NCI-H510A (cell line): ENCODE measurements at regions not wholly inside any gene's neighbourhood (a gene's known extent, or its start where the extent isn't known, plus 50 kb on each side); places are given as distances from the start of the nearest gene placed in this dataset.
"Not testable (repeated sequence)": the region's sequence is repeated elsewhere in the genome, so short reads cannot be mapped to it uniquely, and the experiment has no call there.

ENCODE experiments used
- DNase-seq: peaks from one replicate; lab custom pipeline; 2025; lab: John Stamatoyannopoulos, UW

DNA sequence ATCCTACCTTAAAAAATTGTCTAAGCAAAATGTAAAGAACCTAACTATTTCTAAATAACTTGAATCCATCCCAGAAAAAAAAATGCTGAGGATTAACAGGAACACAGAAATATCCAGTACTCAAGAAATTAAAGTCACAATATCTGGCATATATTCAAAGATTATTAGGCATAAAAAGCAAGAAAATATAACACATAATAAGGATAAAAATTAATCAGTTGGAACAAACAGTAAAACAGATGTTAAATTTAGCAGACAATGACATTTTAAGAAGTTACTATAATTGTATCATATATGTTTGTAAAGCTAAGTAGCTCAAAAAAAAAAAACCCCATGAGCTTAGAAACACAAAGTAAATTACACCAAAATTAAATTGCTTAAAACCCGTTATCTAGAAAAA lies 427.4 kb upstream of the GYPC start:
- no peak for DNase-seq

DNA sequence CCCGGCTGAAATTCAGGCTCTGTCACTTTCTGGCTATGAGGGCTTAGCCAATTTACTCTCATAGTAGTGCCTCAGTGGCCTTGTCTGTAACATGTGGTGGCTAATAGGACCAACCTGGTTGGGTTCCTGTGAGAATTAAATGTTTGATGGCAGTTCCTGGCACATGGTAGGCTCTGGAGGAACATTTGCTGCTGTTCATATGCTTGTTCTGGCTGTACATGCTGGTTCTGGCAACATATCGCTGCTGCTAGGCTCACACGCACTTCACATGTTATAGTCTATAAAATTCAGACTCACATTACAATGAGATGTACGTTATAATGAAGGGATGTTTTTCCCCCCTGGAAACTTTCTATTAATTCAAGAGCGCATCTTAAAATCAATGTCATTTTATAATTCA lies 417.7 kb upstream of the GYPC start:
- DNase-seq, result no peak

DNA sequence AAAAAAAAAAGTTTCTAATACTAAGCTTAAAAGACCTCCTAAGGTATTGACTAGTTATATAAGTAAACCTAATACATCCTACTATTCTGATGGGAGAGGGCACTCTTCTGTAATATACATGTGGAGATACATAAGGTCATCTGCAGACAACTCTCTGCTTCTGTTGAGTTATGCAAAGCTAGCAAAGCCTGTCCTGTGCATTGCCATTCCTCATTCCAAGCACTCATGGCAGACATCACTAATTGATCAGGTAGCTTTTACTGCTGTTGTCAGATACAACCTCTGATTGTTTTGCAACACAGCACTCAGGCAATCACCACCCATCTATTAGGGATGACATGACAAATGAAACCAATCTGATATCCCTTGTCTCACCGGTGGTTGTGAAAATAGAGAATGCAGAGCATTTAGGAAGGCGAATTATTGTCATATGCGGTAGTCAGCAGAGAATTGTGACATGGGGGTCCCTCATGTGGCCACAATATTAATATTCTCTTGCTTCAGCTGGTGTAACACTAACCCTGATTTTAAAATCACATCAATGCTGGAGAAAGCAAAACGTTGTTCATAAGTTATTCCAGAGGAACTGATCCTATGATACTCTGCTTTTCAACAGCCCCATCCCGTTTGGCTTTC lies 416.5 kb upstream of the GYPC start:
- DNase-seq, result no peak

DNA sequence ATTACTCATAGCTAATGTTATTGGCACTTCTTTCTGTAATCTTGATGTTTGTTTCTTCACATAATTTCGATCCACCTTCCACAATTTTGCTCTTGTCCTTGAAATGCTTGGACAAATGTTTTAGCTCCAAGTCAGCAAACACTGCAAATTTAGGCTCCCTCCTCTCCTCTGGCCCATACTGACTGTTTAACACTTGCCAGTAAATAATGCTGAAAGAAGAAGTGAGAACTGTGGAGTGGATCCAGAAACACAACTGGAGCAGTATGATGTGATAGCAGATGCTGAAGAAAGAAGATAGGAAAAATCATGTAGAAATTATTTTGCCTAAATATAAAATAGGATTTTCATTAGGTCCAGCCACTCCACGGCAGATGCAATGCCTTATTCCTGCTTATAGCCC lies 415.0 kb upstream of the GYPC start:
- no peak for DNase-seq

DNA sequence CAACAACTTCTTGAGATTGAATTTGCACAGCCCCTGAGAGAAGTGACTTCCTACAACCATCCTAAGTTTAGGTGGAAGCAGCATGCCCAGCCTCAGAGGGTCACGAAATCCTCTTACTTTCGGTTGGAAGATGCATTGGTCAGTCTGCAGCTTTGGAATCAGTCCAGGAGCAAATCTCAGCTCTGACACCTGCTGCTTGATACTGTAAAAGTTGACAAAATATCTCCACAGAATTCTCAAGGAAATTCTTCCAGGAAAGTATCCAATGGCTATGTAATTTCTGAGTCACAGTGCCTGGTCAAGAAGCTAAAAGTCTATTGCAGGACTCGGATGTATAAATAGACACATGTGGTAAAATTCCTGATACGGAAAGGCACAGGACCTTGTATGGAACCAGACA lies 414.5 kb upstream of the GYPC start:
- DNase-seq, result no peak

DNA sequence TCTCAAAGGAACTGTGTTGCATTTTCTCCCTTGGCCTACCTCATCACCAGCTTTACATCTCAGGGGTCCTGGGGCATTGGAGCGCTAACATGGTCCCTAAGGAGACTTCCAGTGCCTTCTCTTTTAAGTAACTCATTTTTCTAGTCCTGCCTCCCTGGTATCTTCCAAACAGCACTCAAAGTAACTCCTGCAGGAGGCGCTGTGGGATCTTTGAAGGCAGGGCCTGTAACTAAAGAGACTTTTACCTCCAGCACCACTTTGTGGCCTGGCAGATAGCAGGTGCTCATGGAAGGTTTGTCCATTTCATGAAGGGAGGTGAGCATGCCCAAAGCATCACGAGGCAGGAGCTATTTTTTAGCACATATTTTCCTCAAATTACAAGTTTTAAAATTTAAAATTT lies 411.0 kb upstream of the GYPC start:
- no peak for DNase-seq

DNA sequence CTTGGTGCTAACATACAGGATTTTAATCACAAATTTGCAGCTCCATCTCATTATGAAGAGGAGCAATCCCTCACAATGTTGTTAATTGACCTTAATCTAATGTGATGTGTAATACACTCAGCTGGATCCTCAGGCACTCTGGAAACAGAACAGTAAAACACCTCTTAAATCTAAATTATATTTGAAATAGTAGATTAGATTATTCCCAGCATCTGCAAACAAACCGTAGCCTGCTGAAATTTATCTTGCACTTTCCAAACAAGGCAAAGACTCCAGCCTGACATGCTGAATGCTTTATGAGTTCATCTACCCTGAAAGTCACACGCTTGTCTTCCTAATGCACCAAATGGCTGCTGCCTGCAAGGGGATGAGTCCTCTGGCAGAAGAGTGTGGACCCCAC lies 402.3 kb upstream of the GYPC start:
- DNase-seq, result no peak

DNA sequence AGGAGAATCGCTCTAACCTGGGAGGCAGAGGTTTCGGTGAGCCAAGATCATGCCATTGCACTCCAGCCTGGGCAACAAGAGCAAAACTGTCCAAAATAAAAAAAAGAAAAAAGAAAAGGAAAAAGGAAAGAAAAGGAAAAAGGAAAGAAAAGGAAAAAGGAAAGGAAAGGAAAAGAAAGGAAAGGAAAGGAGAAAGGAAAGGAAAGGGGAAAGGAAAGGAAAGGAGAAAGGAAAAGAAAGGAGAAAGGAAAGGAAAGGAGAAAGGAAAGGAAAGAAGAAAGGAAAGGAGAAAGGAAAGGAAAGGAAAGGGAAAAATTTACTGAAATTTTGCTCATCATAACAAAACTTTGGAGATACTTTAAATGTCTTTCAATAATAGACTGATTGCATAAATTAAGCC lies 391.3 kb upstream of the GYPC start:
- no peak for DNase-seq

DNA sequence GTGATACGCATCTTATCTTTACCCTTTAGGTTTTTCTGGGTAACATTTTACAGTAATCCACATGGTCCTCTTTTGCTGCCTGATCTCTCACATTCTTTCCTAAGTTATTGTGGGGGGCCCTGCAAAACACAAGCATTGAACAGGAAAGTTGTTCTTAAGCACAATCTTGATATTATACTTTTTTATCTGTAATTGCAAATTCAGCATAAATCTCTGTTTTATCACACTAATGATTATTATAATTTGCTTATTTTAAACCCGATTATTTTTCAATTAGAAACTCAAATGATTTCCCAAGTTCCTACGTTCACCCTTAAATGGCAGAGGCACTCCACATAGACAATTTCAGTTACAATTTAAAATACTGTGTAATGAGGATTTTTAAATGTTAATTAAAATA lies 386.0 kb upstream of the GYPC start:
- DNase-seq, result no peak

DNA sequence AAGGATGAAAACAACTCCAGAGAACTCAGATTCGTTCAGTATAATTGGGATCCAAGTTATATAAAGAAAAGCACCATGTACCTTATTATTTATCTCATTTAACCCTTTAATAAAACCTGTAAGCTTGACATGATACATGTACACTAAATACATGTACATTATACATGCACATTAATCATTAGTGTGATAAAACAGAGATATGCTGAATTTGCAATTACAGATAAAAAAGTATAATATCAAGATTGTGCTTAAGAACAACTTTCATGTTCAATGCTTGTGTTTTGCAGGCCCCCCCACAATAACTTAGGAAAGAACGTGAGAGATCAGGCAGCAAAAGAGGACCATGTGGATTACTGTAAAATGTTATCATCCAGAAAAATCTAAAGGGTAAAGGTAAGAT lies 385.4 kb upstream of the GYPC start:
- DNase-seq, result no peak

DNA sequence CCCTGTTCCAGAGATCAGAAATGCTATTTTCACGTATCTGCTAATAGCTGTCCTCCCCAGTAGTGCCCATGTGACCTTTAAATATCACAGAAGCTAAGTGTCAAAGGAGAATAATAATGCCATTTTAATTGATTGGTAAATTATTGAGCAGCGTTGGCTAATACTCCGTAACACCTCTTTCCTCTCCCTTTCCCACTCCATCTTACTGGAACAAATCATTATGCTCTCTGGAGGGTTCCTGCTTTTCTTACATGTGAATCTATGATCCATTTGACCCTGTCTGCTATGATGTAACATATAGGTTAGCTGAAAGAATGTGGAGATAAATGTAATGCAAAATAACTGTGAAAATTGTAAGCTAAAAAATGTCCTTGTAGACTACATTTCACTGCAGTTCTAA lies 383.6 kb upstream of the GYPC start:
- no peak for DNase-seq

DNA sequence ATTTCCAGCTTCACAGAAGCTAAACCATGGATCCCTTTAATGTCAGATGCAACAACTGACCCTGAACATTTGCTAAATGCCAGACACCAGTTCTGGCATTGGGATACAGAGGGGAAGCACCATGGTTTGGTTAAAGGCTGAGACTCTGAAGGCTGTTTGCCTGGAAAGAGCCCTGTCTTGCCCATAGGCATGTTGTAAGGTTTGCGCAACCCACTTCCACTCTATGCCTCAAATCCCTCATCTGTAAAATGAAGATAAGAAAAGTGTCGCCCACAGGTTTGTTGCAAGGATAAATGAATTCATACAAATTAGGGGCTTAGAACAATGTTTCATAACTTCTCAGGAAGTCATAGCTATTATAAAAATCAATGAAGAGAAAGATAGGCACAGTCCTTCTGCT lies 380.9 kb upstream of the GYPC start:
- no peak for DNase-seq

DNA sequence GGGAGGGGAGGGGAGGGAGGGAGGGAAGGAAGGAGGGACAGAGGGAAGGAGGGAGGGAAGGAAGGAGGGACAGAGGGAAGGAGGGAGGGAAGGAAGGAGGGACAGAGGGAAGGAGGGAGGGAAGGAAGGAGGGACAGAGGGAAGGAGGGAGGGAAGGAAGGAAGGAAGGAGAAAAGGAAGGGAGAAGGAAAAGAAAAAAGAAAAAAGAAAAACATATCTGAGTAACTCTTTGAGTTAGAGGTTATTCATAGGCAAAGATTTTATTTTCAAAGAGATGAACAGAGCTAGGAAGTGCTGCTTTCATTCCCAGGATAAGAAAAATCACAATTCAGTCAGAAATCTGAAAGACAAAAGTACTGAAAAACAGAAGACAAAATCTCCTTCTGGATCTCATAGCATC lies 379.7 kb upstream of the GYPC start:
- DNase-seq, result not testable (repeated sequence)

DNA sequence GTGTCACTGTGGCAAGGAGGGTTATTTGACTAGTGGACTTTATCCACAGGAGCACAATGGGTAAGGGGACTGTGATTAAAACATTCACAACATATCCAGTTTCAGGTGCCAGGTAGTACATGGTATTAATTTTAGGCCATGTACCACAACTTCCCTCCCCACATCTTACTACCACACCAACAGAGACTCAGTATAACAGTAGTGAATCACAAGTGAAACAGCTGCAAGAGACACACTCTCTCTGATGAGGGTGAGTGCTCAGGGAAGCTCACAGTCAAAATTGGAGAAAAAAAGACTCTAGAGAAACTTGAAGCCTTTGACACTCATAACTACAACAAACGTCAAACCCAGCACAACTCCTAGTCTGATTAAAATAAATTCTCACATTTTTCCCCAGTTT lies 367.6 kb upstream of the GYPC start:
- DNase-seq, result no peak

DNA sequence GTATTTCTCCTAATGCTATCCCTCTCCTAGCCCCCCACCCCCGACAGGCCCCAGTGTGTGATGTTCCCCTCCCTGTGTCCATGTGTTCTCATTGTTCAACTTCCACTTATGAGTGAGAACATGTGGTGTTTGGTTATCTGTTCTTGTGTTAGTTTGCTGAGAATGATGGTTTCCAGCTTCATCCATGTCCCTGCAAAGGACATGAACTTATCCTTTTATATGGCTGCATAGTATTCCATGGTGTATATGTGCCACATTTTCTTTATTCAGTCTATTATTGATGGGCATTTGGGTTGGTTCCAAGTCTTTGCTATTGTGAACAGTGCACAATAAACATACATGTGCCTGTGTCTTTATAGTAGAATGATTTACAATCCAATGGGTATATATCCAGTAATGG lies 362.0 kb upstream of the GYPC start:
- DNase-seq, result not testable (repeated sequence)

DNA sequence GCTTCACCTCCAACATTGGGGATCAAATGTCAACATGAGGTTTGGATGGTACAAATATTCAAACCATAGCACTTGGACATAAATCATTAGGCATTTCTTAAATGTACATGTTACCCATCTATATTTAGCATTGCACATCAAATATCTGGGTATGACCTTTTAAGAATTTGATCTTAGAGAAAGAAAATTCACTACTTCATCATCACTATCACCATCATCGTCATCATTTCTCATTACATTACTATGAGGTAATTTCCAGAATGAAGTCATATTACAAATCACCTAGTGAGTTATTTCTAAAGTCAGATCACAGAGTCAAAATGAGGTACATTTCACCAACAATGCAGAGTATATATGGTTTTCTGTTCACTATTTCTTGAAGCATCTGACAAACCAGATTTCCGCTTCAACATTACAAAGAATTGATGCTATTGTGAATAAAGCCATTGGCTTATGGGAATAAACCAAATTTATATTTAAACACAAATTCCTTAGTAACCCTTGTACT lies 356.4 kb upstream of the GYPC start:
- DNase-seq, result no peak

DNA sequence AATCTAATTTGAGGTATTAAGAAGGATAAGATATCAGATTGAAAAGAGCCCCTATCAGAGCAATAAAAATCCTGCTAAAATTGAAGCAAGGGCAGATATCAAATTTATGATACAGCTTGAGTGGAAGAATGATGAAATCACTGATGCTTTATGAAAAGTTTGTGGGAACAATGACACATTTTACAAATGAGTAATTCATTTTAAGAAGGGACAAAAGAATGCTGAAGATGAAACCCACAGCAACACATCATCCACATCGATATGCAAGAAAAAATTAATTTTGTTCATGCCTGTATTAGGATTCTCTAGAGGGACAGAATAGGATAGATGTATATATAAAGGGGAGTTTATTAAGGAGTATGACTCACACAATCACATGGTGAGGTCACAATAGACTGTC lies 355.6 kb upstream of the GYPC start:
- DNase-seq, result no peak

DNA sequence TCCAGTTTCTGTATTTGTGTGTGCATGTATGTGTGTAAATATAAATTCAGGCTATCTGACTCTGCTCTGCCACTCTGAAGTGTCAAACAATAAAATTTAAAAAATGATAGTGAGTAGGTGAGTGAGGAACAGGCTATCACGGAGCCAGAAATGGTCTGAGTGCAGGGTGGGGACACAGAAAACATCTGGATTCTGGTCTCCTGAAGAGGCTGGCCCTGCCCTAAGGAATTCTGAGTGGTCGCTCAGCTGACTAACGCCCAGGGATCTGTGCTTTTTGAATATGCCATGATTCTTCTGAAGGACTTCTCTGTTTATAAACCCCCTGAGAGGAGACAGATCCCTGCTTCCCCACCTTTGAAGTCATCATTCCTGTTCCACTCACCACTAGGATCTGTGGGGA lies 353.9 kb upstream of the GYPC start:
- no peak for DNase-seq

DNA sequence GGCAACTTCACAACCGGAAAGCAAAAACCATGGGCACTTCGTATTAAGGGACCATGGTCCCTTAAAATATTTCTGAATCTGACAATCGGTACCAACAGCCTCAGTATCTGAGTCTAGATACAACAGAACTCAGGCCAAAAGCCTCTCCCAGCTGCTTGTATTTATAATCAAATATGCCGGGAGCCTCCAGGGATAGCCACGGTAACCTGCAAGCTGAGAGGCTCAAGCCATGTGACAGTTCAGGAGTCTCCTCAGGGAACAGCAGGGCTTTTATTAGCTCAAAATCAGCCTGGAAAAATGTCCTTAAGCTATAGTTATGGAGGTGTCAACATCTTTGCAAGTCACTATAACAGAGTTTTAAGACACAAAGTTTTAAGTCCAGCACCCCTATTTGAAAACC lies 352.8 kb upstream of the GYPC start:
- no peak for DNase-seq

DNA sequence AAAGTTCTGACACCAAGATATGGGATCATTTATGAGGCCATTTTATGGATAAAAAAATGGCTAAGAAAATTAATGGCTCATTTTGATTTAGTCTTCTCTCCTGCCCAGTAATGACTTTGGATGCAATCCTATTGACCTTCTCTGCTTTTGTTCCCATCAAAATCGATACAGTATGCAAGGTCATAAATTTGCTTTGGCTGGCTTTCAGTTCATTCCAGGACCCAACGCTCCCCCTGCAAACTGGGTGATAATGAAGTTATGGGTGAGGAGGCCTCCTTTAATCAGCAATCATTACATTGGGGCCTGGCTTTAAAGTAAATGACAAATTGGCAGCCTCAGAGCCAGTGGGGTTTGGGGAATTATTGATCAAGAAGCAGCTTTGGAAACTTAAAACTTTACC lies 351.8 kb upstream of the GYPC start:
- no peak for DNase-seq

DNA sequence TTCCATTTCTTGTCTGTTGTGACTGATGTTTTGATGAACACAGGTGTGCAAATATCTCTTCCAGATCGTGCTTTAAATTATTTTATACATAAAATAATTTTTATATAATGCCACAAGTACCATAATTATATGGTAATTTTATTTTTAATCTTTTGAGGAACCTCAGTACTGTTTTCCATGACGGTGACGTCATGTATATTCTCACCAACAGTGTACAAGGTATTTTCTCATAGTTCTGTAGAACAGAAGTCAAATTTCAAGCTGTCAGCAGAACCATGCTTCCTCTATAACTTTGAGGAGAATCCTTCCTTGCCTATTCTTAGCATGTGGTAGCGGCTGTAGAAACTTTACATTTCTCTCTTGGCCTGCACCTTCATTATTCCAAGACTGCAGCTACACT lies 349.4 kb upstream of the GYPC start:
- DNase-seq, result no peak

DNA sequence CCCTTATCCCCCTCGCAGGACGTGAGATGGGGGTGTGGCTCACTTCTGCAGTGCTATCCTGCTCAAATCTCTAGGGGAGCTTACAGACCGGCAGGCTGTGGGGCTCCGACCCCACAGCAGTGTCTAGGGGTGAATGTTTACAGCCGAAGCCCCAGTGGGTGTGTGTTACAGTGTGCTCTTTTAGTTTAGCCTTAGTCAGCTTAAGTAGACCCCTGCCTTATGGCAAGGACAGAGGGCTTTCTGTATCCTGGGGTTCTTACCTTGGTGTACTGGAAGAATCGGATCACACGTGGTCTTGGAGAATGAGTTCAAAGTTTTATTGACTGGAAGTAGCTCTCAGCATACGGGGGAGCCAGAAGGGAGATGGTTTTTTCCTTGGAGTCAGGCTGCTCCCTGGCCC lies 348.2 kb upstream of the GYPC start:
- no peak for DNase-seq

DNA sequence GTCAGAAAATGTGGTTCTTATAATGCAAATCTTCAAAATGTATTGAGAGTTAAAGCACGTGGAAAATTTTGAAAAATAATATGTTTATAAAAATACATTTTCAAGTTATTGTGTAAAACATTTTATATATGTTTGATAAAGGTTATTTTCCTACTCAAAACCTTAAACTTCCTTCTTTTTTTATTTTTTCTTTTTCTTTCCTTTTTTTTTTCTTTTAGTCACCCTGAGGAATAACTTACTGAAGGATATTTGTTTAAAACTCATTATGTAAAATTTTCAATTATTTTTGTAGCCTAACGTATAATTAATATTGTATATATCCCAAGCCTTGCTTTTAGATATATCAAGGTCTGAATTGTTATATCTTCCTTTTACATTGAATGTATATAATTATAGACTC lies 346.8 kb upstream of the GYPC start:
- DNase-seq, result no peak

DNA sequence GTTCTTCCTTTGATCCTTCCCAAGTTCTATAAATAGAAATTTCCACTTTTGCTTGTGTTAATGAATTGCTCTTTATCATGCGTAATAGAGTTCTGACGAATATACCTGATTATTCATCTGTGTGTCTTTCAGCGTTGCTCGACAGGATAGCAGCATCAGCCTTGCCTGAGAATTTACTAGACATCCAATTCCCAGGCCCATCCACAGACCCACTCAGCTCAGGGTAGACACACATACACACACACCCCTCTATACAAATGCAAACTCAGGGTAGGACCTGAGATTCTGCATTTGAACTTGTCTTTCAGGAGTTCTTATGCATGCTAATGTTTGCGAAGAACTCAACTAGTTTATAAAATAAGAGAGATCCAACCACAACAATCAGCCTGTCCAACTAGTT lies 343.4 kb upstream of the GYPC start:
- DNase-seq, result no peak

DNA sequence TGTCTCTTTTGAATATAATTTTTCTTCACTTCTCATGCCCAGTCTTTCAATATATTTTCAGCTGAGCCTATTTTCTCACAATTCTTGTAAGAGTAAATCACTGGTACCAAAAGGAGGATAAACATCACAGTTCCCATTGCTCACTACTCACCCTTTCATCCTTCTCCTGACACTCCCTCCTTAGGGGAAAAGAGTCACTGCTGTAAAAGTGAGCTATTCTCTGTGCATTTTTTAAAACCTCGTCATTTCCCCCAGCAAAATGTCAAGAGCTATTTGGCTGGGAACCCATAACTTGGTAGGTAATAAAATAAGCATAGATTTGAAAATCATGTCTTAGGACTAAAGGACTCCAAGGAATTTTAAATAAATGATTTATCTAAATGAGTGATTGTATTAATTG lies 340.1 kb upstream of the GYPC start:
- DNase-seq, result no peak
